G401 (cell line): ENCODE measurements at regions not wholly inside any gene's neighbourhood (a gene's known extent, or its start where the extent isn't known, plus 50 kb on each side); places are given as distances from the start of the nearest gene placed in this dataset.

Experiments
- DNase-seq: peaks from one replicate; pipeline ENCODE4 v3.0.0-alpha.2; 2015; ENCODE audit warnings: low spot score
- in situ Hi-C: cut with HindIII; loops from 2 replicates; pipeline ENCODE4 v1.10.0; 2016; ENCODE audit warnings: low sequenced_read_pairs, mixed read lengths

DNA sequence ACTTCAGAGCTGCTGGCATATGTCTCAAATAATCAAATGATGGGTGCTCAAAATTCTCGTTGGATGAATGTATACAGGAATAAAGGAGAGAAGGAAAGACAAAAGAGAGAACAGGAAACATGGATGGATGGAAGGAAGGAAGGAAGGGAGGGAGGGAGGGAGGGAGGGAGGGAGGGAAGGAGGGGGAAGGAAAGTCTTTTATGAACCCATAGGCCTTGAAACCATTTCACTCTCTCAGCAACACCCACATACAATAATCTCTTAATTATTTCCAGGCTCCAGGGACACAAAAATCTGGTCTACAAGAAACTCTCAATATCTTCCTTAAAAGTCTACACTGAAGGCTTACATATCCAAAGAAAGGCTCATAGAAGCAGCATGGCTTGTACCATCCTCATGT lies 363.4 kb upstream of the TMPO start:
- in situ Hi-C loops = no loop called here
- no peak for DNase-seq

DNA sequence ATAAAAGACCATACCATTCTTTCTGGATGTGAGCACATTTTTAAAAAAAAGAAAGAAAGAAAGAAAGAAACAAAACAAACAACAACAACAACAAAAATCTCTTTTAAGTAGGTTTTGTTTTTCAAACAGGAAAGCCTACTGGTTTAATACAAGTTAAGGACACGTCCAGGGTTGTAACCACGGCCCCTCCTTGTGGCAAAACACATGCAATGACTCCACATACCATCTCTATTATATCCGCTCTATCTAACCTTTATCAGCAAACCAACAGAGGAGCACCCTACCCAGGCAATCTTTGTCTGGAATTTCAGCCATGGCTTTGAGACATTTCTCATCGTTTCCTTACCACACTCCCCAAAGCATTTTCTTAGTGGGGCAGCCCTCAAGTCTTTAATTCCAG lies 360.5 kb upstream of the TMPO start:
- in situ Hi-C loops = no loop called here
- DNase-seq = no peak

DNA sequence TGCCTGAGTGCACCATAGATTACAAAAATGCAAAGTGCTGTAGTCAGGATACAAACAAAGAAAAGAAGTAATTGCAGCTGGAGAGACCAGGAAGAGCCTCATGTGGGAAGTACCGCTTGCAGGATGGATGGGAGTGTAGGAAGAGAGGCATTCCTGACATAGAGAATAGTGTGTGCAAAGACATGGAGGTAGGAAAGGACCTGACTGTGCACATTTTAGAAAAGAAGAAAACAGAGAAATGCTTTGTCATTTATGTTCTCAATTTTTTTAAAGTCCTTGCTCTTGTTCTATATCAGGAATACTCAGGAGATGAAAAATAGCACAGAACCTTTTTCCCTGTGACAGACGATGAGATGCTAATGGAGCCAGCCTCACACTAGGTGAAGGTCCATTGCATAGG lies 358.7 kb upstream of the TMPO start:
- DNase-seq = no peak
- in situ Hi-C loops = no loop called here

DNA sequence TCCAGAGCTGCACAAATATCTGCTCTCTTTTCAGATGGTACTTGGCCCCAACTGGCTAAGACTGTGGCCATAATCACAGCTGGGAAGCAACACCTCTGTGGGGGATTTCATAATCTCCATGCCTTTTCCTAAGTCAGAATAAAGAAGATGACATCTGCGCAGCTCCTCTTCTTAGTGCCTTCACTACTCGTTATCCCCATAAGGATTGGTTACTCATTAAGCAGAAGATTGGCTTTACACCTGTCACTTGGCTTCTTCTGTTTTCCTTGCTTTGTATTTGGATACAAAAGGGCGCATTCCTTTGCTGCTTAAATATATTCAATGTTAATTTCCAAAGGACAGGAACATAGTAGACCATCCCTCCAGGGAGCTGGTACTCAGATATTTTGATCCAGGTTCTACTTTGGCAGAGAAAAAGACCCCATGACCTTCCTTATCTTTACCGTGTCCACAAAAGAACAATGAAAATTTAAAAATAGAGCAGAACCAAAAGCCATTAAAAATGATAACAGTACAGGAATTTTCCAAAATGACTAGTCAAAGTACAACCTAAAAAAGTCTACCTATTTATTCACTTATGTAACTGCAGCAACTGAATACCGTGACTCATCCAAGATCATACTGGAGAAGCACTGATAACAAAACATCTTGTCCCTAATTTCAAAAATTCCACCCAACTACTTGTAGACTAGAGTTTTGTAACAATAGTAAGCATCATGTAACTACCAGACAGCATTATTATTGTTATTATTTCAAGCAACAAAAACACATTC lies 352.3 kb upstream of the TMPO start:
- DNase-seq = no peak
- in situ Hi-C loops = no loop called here

DNA sequence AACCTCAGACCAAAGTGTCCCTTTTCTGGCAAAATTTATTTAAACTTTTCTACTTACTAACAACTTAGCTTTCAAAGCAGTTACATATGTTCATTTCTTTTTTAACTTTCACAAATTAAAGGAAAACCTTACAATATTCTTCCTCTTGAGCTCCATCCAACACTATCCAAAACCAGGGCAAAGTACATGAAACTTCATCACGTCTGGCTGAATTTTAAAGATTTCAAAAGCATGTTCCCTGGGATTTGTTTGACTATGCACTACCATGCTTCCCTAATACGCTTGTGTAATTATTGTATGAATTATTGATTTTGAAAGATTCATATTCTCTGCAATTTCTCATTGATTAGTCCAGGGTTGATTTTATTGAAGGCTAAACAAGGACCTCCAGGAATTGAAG lies 343.1 kb upstream of the TMPO start:
- DNase-seq = no peak
- in situ Hi-C loops = no loop called here

DNA sequence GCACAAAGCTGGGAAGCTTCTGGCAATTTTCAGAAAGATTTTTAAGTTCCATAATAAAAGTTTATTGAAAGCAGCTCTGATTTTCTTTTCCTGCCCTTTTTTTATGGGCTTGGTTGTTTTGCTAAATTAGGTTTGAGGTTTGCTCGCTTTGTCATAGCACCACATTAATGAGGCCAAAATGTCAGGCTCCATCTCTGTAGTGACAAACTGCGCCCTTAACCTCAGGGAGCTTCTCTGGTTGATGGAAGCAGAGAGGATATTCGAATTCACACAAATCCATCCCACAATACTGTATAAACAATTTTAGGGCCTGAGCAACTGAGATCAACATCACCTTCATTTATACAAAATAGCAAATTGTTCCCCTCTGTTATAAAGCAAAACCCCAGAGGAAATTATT lies 342.6 kb upstream of the TMPO start:
- no peak for DNase-seq
- in situ Hi-C loops = no loop called here

DNA sequence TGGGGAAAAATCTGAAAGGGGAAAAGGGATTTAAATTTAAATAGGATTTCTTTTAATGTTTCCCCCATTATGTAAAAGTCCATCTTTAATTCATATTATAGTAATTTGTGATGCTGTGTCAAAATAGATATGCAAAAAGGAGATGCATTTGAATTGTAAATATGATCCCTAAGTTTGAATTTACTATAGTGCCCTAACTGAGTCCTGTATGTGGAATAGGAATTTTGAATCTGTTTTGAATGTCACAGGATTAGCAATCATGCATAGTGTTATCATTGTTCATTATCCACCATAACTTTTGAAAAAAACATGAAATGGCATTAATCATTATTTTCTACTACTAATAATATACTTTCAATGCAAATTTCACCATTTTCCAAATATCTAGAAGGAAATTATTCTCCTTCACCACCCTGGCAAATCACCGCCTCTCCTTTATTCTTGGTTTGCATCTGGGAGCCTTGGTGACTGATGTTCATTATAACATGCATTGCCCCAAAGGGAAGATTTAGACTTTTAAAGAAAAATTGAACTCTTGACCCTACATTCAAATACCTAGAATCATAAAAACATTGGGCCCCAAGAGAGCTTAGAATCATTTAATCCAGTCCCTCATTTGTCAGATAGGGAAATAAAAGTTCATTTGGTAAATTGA lies 341.5 kb upstream of the TMPO start:
- no peak for DNase-seq
- in situ Hi-C loops = no loop called here

DNA sequence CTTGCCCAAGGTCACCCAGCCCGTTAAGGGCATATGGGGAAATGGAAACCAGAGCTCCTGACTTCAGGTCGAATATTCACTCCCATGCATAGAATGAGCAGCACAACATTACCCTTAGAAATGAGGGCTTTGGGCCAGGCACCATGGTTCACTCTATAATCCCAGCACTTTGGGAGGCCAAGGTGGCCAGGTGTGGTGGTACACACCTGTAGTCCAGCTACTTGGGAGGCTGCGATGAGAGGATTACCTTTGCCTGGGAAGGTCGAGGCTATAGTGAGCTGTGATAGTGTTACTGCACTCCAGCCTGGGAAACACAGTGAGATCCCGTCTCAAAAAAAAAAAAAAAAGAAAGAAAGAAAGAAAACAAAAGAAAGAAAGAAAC lies 341.0 kb upstream of the TMPO start:
- in situ Hi-C loops = no loop called here
- no peak for DNase-seq

DNA sequence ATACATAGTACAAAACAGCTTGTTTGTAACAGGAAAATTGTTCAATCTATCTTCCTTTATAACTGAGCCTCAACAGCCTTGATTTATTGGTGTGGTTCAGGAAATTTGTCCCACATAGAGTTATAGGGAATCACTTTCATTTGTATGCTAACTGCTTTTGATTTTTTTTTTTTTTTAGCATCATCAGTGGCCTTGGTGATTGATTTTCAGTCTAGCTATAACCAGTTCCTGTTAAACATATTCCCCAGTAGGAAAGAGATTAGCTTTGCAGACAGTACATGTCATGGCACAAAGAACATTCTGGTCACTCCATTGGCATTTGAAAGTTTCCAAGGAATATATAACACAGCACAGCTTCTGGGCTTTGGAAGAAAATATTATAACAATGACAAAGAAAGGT lies 337.3 kb upstream of the TMPO start:
- in situ Hi-C loops = no loop called here
- DNase-seq = no peak

DNA sequence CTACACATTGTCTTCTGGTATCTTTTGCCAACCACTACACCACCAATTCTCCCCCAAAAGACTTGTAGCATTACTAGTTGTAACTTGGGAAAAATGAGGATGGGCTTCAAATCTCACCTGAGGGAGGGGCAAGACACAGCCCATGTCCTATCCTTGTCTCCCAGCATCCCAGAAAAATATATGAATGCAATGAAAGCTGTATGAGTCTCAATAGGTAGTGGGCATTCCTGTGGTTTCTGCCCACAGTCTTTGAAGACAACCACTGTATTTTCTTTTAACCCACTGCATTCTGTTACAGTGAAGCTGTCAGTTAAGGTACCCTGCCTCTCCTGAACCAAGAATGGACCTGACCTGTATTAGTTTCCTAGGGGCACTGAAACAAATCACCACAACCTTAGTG lies 336.2 kb upstream of the TMPO start:
- in situ Hi-C loops = no loop called here
- DNase-seq = no peak

DNA sequence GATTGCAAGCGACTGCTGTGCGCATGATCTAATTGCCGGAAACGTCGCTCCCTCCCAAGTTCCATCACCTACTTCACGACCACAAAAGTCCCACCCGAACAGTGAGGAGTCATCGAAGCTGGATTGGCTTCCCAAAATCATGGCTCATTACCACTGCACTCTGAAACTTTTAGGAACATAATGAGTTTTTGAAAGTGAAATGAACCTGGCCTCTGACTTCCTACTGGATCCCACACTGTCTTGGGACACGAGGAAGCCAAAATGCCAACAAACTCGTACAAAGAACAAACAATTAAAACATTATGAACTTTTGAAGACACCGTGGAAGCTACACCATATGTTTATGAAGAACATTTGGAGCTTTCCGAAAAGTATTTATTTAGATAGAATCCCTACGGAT lies 334.8 kb upstream of the TMPO start:
- DNase-seq = no peak
- in situ Hi-C loops = no loop called here

DNA sequence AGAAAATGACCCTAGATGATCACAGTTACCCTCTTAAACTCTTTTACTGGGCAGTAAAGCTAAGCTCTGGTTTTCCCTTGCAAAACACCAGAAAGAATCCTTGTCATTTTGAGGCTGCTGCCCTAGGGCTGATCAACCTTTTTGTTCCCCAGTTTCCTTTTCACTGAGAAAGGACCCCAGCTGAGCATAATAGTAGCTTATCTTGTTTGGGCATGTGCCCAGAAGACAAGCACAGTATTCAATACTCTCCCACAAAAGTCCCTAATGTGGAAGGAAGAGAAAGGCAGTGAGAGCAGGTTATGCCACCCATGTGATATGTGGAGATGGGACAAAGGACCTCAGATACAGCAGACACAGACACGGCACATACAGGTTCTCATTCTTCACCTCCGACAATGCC lies 332.6 kb upstream of the TMPO start:
- no peak for DNase-seq
- in situ Hi-C loops = no loop called here

DNA sequence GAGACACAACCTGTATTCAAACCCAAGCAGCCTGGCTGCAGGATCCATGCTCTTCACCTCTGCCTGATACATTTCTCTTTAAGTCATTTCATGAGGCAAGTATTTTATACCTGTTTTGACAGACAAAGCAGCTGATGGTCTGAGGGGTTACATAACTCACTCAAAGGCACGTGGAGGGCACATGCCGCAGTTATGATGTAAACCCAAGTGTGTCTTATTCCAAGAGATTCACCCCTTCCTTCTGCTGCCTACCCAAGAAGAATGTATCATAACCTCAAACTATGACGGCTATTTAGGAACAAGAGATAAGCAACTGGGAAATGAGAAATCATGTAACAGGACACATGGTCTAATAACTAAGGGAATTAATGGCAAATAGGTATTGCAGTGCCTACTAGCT lies 329.8 kb upstream of the TMPO start:
- in situ Hi-C loops = no loop called here
- no peak for DNase-seq

DNA sequence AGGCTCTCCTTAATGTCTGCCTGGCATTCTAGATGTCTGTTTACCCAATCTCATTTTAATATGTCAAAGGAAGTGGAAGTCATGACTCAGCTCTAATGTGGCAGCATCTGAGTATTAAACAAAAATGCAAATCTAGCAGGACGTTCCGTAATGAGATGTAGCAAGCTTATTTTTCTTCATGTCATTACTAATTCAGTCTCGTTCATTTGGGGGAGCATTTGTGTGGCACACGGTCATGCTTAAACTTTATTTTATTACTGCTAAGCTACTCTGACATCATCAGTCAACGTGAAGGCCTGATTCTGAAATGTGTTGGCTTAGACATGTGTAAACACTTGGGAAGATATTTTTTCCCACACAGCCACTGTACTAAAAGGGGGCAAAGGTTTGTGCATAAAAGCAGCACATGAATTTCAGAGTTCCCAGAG lies 326.7 kb upstream of the TMPO start:
- in situ Hi-C loops = no loop called here
- no peak for DNase-seq

DNA sequence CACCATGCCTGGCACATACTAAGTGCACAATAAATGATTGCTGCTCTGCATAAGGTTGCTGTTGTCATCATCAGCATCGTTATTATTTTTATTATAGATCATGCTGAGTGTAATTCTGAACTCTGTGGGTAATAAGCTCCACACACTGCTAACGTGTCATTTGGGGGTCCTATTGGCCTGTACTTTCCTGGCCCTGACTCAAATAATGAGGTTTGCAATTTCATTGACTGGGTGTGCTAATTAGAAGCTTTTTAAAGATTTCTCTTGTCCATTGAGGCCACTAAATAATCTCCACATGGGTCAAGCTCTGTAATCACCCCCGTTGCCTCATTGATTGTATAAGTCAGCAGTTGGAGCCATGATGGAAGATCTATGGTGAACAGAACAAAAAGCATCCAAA lies 320.8 kb upstream of the TMPO start:
- in situ Hi-C loops = no loop called here
- DNase-seq = no peak

DNA sequence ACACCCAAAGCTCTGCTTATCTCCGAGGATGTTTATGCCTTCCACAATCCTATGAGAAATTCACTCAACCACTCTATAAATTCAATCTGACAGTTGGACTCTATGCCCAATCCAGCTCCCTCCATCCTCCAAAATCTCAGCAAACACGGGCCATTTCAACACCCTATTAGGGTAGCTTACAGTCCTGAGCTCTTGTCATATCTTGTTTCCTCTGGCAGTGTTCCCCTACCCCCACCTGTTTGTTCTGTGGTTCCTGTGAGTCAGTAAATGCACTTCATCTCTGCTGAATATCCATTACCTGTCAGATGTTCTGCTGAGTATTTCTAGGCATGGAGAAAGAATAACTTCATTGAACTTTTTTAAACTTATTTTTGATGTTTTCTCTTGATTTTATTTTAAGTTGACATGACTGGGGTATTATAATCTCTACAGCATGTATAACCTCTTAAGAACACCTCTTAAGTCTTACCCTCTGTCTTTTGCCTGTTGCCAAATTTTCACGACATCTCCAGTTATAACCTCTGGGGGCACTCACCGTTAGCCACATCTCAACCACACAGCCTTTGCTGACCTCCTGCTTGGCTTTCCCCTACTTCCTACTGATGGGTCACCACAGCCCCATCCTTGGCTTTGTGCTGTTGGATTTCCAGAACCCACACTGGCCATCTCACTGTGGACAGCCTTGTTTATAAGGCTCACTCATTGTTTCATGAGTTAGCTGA lies 317.0 kb upstream of the TMPO start:
- DNase-seq = no peak
- in situ Hi-C loops = no loop called here

DNA sequence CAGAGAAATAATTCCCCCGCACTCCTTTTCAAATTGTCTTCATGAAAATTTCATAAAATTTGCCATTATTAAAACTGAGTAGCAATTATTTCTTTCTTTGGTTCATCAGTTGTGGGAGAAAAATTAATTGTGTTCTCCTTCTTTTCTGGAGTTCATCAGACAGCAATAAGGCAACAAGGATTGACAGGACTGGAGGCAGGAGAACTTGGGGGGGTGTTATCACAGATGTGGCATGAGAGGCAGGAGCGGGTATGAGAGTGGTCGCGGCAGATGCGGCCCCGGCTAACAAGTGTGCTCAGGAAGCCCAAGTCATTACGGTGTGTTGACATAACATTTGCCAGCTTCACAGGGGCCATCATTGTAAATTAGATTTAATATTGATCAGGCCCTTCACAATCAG lies 306.6 kb upstream of the TMPO start:
- no peak for DNase-seq
- in situ Hi-C loops = no loop called here

DNA sequence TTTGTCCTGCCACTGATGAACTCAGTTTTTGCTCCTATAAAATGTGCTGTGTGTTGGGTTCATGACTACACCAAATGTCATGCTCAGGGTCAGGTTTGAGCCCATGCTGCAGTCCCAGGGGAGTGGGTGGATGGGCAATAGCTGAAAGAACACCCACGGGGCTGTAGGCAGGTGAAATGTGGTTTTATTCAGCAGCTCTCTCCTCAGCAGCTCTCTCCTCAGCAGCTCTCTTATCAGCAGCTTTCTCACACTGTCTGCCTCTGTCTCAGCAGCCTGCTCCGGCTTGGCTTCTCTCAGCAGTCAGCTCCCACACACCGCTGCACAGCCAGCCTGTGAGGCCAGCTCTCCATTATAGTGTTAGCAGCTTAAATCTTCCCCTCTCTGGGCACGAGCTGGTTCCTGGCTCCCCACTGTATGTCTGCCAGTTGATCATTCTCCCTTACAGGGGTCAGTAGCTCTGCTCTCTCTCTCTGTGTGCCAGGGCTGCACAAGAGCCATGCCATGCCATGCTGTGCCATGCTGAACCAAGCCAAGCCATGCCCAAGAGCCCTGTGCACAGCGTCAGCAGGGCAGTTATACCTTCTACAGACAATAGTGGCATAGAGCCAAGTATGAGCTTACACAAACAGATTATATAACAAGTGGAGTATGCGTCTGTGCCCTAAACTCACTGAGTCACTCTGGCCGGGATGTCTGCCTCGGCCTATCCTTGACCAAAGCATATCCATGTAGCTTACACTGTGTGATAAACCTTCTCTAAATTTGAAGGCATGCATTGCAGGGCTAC lies 303.3 kb upstream of the TMPO start:
- DNase-seq = no peak
- in situ Hi-C loops = no loop called here

DNA sequence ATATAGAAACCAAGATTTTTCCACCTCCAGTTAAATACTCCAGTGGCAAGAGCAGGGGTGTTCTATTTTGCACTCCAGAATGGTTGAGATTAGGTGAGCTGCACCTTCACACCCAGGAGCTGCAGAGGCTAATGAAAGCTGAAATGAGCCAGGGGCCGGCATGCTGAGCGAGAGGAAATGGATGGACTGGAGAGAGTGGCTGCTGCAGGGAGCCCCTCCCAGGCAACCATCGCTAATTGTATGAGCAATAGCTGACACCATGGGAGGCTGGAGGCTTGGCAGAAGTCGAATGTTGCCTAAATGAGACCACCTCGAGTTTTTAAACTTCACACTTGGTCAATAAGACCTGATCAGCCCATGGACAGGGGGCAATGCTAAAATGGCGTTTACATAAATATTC lies 301.8 kb upstream of the TMPO start:
- no peak for DNase-seq
- in situ Hi-C loops = no loop called here

DNA sequence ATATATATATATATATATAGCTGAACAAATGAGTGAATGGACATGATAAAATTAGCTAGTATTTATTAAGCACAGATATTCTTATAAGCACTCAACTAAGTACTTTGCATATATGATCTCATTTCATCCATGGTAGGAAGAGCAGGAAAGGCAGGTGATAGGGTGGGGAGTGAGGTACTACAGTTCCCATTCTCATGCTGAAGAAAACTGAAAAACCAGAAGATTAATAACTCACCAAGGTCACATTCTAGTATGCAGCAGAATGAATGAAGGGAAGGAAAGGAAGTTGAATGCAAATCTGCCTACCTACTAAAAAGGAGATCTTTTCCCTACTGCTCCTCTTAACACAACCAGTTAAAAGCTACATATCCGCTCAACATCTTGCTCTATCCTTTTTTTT lies 298.1 kb upstream of the TMPO start:
- DNase-seq = no peak
- in situ Hi-C loops = no loop called here
